ENCODE measurements at regions not wholly inside any gene's neighbourhood (a gene's known extent, or its start where the extent isn't known, plus 50 kb on each side); places are given as distances from the start of the nearest gene placed in this dataset.

DNA sequence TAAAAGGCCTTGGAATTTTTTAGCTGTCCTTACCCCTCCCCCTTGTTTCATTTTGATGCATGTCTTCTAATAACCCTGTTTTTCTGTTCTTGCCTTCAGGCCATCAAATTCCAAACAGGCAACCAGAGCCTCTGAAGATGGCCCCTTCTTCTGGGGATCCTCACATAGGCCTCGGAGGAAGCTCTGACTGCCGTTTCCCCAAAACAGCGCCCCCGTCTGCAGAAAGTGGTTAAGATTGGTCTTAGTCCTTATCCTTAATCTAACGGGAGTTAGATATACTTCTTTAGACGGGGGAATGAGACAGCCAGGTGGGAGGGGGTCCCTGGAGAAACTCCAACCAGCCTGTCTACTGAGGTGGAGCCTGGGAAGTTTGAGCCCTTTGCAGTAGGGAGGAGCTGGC lies 226.3 kb upstream of the ZNF608 start:
- Histone ChIP-seq H3K4me2 (ENCODE audit: control insufficient read depth, insufficient read depth) (no peak overlapping the region), H2AFZ (ENCODE audit: control insufficient read depth, low read depth, low read length) (no peak overlapping the region), H3K27ac (ENCODE audit: control insufficient read depth, insufficient read depth) (no peak overlapping the region), H3K4me1 (ENCODE audit: control insufficient read depth, insufficient read depth, low read length) (no peaks in the 10 kb centered on the region), H4K20me1 (ENCODE audit: control insufficient read depth, insufficient read depth) (no peaks in the 10 kb centered on the region), H3K36me3 (ENCODE audit: control insufficient read depth in 2 of 2, insufficient read depth in 2 of 2, low read length in 1 of 2) (no peaks in the 10 kb centered on the region), H3K79me2 (ENCODE audit: control insufficient read depth, insufficient read depth, low read length) (no peaks in the 10 kb centered on the region), H3K4me3 (no peak overlapping the region), H3K9ac (ENCODE audit: control insufficient read depth, insufficient read depth, low read length) (no peak overlapping the region), H3K27me3 (replicated peaks in 1 of 2; ENCODE audit: control insufficient read depth in 2 of 2, insufficient read depth in 2 of 2, low read length in 1 of 2) (no peaks in the 10 kb centered on the region), H3K9me3 (replicated peaks; ENCODE audit: control insufficient read depth, insufficient read depth, low read length) (peaks cover 2% of the 10 kb centered on the region; the same call in 1 of the 3 replicates)
- RAD21 ChIA-PET (ENCODE audit: unreplicated experiment) = no interaction called here
- CTCF ChIA-PET = interaction anchor here (0.6 to 1.2 kb wide), 3 partner anchors 16 to 232 kb away, joined by 3 to 4 read pairs (median 3); no protein-coding TSS in a partner anchor
- FAIRE-seq (no peak), DNase-seq (ENCODE audit: low read depth, low spot score) (no peak), ATAC-seq (no peak)
- POLR2A ChIA-PET = no interaction called here
- SMC1A ChIA-PET (ENCODE audit: uncharacterized antibody, unreplicated experiment) = interaction anchor here (1.2 to 1.4 kb wide), 2 partner anchors 15 to 23 kb away, joined by 3 to 4 read pairs; no protein-coding TSS in a partner anchor
- 97% methylated on average over 6 of the region's 6 CpGs for WGBS (ENCODE audit: insufficient coverage, insufficient replicate concordance, low lambda C conversion rate, missing lambda C conversion rate)
- in situ Hi-C loops (cut with MboI) (no loop called here), intact Hi-C loops (cut with micrococcal nuclease; ENCODE audit: unreplicated experiment) (no loop called here)
- TF ChIP-seq EZH2 (IDR thresholded peaks at IDR 0.05; ENCODE audit: borderline replicate concordance, control insufficient read depth, low read depth, low read length) (no peak), SUPT20H (IDR thresholded peaks at IDR 0.05; ENCODE audit: borderline replicate concordance, control insufficient read depth, low read depth, low read length) (no peak), TBL1XR1 (IDR thresholded peaks at IDR 0.05; ENCODE audit: low read depth, low read length) (no peak), IKZF1 (conservative IDR thresholded peaks at IDR 0.05) (no peak), RFX5 (IDR thresholded peaks at IDR 0.05; ENCODE audit: low read depth, low read length) (no peak)
- no TSS peak for BruUV-seq (replicated peaks)

DNA sequence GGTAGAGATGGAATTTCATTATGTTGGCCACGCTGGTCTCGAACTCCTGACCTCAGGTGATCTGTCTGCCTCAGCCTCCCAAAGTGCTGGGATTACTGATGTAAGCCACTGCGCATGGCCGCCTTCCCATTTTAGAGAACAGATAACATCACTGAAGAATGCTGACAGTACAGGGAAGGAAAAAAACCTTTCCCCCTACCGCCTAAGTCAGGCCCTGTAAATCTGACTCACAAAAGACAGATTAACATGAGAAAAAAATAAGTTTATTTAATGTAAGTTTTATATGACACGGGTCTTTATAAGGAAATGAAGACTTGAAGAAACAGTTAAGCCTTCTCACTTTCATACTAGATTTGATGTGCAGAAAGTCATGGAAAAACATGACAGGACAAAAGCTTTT lies 227.2 kb upstream of the ZNF608 start:
- Histone ChIP-seq H2AFZ (ENCODE audit: control insufficient read depth, low read depth, low read length) (no peak overlapping the region), H3K4me3 (no peak overlapping the region), H3K27me3 (replicated peaks in 1 of 2; ENCODE audit: control insufficient read depth in 2 of 2, insufficient read depth in 2 of 2, low read length in 1 of 2) (no peaks in the 10 kb centered on the region), H3K9ac (ENCODE audit: control insufficient read depth, insufficient read depth, low read length) (no peak overlapping the region), H3K79me2 (ENCODE audit: control insufficient read depth, insufficient read depth, low read length) (no peaks in the 10 kb centered on the region), H3K36me3 (ENCODE audit: control insufficient read depth in 2 of 2, insufficient read depth in 2 of 2, low read length in 1 of 2) (no peaks in the 10 kb centered on the region), H3K9me3 (replicated peaks; ENCODE audit: control insufficient read depth, insufficient read depth, low read length) (peaks cover 2% of the 10 kb centered on the region; the same call in 1 of the 3 replicates), H4K20me1 (ENCODE audit: control insufficient read depth, insufficient read depth) (no peaks in the 10 kb centered on the region), H3K4me2 (ENCODE audit: control insufficient read depth, insufficient read depth) (no peak overlapping the region), H3K4me1 (ENCODE audit: control insufficient read depth, insufficient read depth, low read length) (no peaks in the 10 kb centered on the region), H3K27ac (ENCODE audit: control insufficient read depth, insufficient read depth) (no peak overlapping the region)
- no peak for ATAC-seq
- in situ Hi-C loops (cut with MboI) (no loop called here), intact Hi-C loops (cut with micrococcal nuclease; ENCODE audit: unreplicated experiment) (no loop called here)
- TF ChIP-seq MEF2A (IDR thresholded peaks at IDR 0.05; ENCODE audit: insufficient read depth, low read depth, low read length) (no peak), CBFB (IDR thresholded peaks at IDR 0.05; ENCODE audit: low read depth) (no peak), MYC (IDR thresholded peaks at IDR 0.05; ENCODE audit: insufficient read depth, insufficient read length, insufficient replicate concordance, low read length, severe bottlenecking) (no peak), RUNX3 (IDR thresholded peaks at IDR 0.05; ENCODE audit: low read length) (no peak), HDAC2 (IDR thresholded peaks at IDR 0.05) (no peak)
- TF ChIP-seq, protein P1, sequence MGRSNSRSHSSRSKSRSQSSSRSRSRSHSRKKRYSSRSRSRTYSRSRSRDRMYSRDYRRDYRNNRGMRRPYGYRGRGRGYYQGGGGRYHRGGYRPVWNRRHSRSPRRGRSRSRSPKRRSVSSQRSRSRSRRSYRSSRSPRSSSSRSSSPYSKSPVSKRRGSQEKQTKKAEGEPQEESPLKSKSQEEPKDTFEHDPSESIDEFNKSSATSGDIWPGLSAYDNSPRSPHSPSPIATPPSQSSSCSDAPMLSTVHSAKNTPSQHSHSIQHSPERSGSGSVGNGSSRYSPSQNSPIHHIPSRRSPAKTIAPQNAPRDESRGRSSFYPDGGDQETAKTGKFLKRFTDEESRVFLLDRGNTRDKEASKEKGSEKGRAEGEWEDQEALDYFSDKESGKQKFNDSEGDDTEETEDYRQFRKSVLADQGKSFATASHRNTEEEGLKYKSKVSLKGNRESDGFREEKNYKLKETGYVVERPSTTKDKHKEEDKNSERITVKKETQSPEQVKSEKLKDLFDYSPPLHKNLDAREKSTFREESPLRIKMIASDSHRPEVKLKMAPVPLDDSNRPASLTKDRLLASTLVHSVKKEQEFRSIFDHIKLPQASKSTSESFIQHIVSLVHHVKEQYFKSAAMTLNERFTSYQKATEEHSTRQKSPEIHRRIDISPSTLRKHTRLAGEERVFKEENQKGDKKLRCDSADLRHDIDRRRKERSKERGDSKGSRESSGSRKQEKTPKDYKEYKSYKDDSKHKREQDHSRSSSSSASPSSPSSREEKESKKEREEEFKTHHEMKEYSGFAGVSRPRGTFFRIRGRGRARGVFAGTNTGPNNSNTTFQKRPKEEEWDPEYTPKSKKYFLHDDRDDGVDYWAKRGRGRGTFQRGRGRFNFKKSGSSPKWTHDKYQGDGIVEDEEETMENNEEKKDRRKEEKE (IDR thresholded peaks at IDR 0.05) = no peak
- ChIA-PET CTCF (no interaction called here), RAD21 (ENCODE audit: unreplicated experiment) (no interaction called here), POLR2A (no interaction called here), SMC1A (ENCODE audit: uncharacterized antibody, unreplicated experiment) (interaction anchor here (0.9 to 1.4 kb wide), 3 partner anchors 16 to 37 kb away, joined by 3 to 4 read pairs (median 3); no protein-coding TSS in a partner anchor)
- BruUV-seq (replicated peaks) = no TSS peak
- no peak for DNase-seq (ENCODE audit: low read depth, low spot score)
- no peak for FAIRE-seq
- 86% methylated on average over 6 of the region's 6 CpGs for WGBS (ENCODE audit: insufficient coverage, insufficient replicate concordance, low lambda C conversion rate, missing lambda C conversion rate)

Measured in GM12878 (cell line).